ENCODE measurements at regions not wholly inside any gene's neighbourhood (a gene's known extent, or its start where the extent isn't known, plus 50 kb on each side); places are given as distances from the start of the nearest gene placed in this dataset.

GRCh38 chr21:38696579-38696978, 109.2 kb upstream of the ETS2 start:
- no peak for DNase-seq (ENCODE audit: low read depth in 2 of 2)

GRCh38 chr21:38699048-38699447, 106.7 kb upstream of the ETS2 start:
- no peak for DNase-seq (ENCODE audit: low read depth in 2 of 2)

DNA sequence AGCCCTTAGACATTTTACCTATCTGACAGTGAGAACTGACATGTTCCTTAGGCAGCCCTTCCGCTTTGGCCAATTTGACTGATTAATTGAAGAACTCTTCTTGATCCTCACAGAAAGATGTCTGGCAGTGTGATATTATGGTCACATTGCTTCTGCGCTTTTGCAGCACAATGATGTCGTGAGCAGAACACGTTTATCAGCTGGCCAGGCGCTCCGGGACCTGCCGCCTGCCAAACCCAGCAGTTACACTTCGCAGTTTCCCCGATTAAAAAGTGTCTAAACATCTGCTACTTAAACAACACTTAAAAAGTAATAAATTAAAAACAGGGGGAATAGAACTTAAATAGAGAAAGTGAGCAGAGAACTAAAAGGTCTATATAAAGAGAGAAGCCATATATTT, 103.5 kb upstream of the ETS2 start:
- DNase-seq (ENCODE audit: low read depth in 2 of 2): no peak

- no peak for DNase-seq (ENCODE audit: low read depth in 2 of 2)
These were observed 95.9 kb upstream of the ETS2 start for GRCh38 chr21:38709876-38710275.

DNA sequence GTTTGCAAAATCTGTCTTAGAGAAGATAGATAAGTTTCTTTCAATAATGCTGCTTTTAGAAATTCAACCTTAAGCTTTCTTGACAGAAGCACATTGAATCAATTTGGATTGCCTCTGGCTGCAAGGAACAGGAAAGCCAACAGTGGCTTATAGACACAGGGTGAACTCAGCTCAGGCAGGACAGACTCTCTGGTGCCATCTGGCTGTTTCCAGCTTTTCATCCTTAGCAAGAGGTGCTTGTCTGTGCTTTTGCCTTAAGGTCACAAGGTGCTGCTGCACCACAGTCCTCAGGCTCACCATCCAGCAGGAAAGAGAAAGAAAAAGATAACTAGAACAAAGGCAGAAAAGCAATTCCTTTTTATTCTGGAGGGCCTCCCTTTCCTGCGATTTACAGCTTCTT, 93.7 kb upstream of the ETS2 start:
- DNase-seq (ENCODE audit: low read depth in 2 of 2): no peak

GRCh38 chr21:38712664-38713063, 93.1 kb upstream of the ETS2 start:
- DNase-seq (ENCODE audit: low read depth in 2 of 2): no peak

- DNase-seq (ENCODE audit: low read depth in 2 of 2): no peak
These were observed 91.5 kb upstream of the ETS2 start for GRCh38 chr21:38714039-38714817.

- DNase-seq (ENCODE audit: low read depth in 2 of 2): no peak
These were observed 90.7 kb upstream of the ETS2 start for GRCh38 chr21:38714999-38715398.

- DNase-seq (ENCODE audit: low read depth in 2 of 2): no peak
These were observed 89.6 kb upstream of the ETS2 start for GRCh38 chr21:38716088-38716487.

- DNase-seq (ENCODE audit: low read depth in 2 of 2): no peak
These were observed 88.8 kb upstream of the ETS2 start for GRCh38 chr21:38716942-38717341.

DNA sequence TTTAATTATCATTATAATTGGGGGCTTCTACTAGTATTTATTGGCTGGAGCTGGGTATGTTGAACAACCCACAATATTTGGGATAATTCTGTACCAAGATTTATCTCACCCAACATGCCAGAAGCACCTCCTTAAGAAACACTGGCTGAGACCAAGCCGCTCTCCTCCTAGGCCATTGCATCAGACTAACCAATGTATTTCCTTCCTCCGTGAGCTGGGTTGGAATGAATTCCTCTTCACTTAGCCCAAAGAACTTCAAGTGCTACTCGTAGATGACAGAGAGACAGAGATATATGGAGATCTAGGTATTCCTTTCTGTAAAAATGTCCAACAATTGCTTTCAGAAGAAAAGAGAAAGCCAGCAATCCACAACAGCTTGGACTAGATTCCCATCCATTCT, 87.2 kb upstream of the ETS2 start:
- DNase-seq (ENCODE audit: low read depth in 2 of 2): no peak

DNA sequence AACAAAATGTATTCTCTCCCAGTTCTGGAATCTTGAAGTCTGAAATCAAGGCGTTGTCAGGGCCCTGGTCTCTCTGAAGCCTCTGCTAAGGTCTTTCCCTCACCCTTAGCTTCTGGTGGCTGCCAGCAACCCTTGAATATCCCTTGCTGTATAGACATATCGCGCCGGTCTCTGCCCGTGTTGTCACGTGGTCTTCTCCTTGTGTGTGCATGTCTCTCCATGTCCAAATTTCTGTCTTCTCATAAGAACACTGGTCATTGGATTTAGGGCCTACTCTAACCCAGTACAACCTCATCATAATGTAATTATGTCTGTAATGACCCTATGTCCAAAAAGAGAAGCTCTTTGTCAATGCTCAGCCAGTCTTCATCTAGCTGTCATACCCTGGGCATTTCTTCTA, 85.7 kb upstream of the ETS2 start:
- no peak for DNase-seq (ENCODE audit: low read depth in 2 of 2)

GRCh38 chr21:38721055-38721454, 84.7 kb upstream of the ETS2 start:
- DNase-seq (ENCODE audit: low read depth in 2 of 2): no peak

- no peak for DNase-seq (ENCODE audit: low read depth in 2 of 2)
These were observed 83.8 kb upstream of the ETS2 start for GRCh38 chr21:38721958-38722357.

- no peak for DNase-seq (ENCODE audit: low read depth in 2 of 2)
These were observed 80.3 kb upstream of the ETS2 start for GRCh38 chr21:38725196-38726157.

DNA sequence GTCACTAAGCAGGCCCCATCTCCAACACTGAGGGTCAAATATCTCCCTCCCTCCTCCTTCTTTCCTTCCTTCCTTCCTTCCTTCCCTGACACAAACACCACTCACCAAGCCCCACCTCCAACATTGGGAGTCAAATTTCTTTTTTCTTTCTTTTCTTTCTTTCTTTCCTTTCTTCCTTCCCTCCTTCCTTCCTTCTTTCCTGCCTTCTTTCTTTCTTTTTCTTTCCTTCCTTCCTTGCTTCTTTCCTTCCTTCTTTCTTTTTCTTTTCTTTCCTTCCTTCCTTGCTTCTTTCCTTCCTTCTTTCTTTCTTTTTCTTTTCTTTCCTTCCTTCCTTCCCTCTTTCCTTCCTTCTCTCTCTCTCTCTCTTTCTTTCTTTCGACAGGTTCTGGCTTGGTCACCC, 79.2 kb upstream of the ETS2 start:
- no peak for DNase-seq (ENCODE audit: low read depth in 2 of 2)

GRCh38 chr21:38729291-38729690, 76.4 kb upstream of the ETS2 start:
- DNase-seq (ENCODE audit: low read depth in 2 of 2): no peak

- no peak for DNase-seq (ENCODE audit: low read depth in 2 of 2)
These were observed 75.9 kb upstream of the ETS2 start for GRCh38 chr21:38729754-38730379.

GRCh38 chr21:38733972-38734546, 71.7 kb upstream of the ETS2 start:
- peak; percentile 46 to 73 for DNase-seq (ENCODE audit: low read depth in 2 of 2)

GRCh38 chr21:38734646-38735365, 70.9 kb upstream of the ETS2 start:
- DNase-seq (ENCODE audit: low read depth in 2 of 2): no peak

GRCh38 chr21:38735626-38736206, 70.0 kb upstream of the ETS2 start:
- no peak for DNase-seq (ENCODE audit: low read depth in 2 of 2)
